ENCODE measurements at regions not wholly inside any gene's neighbourhood (a gene's known extent, or its start where the extent isn't known, plus 50 kb on each side); places are given as distances from the start of the nearest gene placed in this dataset.

- POLR2A ChIA-PET = no interaction called here
Observed at GRCh38 chr9:117775591-117775990, 71.4 kb downstream of the TLR4 start.

GRCh38 chr9:117777823-117778222, 73.6 kb downstream of the TLR4 start:
- CTCF ChIA-PET = no interaction called here
- POLR2A ChIA-PET = no interaction called here

More at GRCh38 chr9:117775591-117775990, 71.4 kb downstream of the TLR4 start:
- CTCF ChIA-PET = no interaction called here

GRCh38 chr9:117779760-117780159, 75.6 kb downstream of the TLR4 start:
- CTCF ChIA-PET = no interaction called here
- POLR2A ChIA-PET = no interaction called here

GRCh38 chr9:117782931-117783788, 79.0 kb downstream of the TLR4 start:
- ChIA-PET POLR2A (no interaction called here), CTCF (no interaction called here)

- ChIA-PET POLR2A (interaction anchor here (0.9 kb wide), 1 partner anchor 42 kb away, joined by 3 read pairs; no protein-coding TSS in a partner anchor), CTCF (no interaction called here)
Observed at GRCh38 chr9:117783828-117784227, 79.6 kb downstream of the TLR4 start.

- ChIA-PET CTCF (no interaction called here), POLR2A (interaction anchor here (0.9 kb wide), 1 partner anchor 41 kb away, joined by 3 read pairs; no protein-coding TSS in a partner anchor)
Observed at GRCh38 chr9:117784996-117785395, 80.8 kb downstream of the TLR4 start.

GRCh38 chr9:117787746-117788145, 83.5 kb downstream of the TLR4 start:
- POLR2A ChIA-PET = no interaction called here
- CTCF ChIA-PET = no interaction called here

GRCh38 chr9:117795271-117795670, 91.1 kb downstream of the TLR4 start:
- CTCF ChIA-PET = no interaction called here
- POLR2A ChIA-PET = no interaction called here

- CTCF ChIA-PET = no interaction called here
- POLR2A ChIA-PET = no interaction called here
Observed at GRCh38 chr9:117796681-117797080, 92.5 kb downstream of the TLR4 start.

GRCh38 chr9:117800389-117800788, 96.2 kb downstream of the TLR4 start:
- POLR2A ChIA-PET = no interaction called here

GRCh38 chr9:117809751-117810150, 105.5 kb downstream of the TLR4 start:
- ChIA-PET CTCF (no interaction called here), POLR2A (no interaction called here)

More at GRCh38 chr9:117800389-117800788, 96.2 kb downstream of the TLR4 start:
- CTCF ChIA-PET = no interaction called here

- CTCF ChIA-PET = no interaction called here
- POLR2A ChIA-PET = no interaction called here
Observed at GRCh38 chr9:117815315-117815714, 111.1 kb downstream of the TLR4 start.

- POLR2A ChIA-PET = no interaction called here
- CTCF ChIA-PET = no interaction called here
Observed at GRCh38 chr9:117815948-117816347, 111.7 kb downstream of the TLR4 start.

GRCh38 chr9:117821954-117822353, 117.8 kb downstream of the TLR4 start:
- POLR2A ChIA-PET = no interaction called here

GRCh38 chr9:117823576-117823975, 119.4 kb downstream of the TLR4 start:
- POLR2A ChIA-PET = no interaction called here
- CTCF ChIA-PET = no interaction called here

More at GRCh38 chr9:117821954-117822353, 117.8 kb downstream of the TLR4 start:
- CTCF ChIA-PET = no interaction called here

- POLR2A ChIA-PET = interaction anchor here (0.6 kb wide), 1 partner anchor 41 kb away, joined by 3 read pairs; no protein-coding TSS in a partner anchor
- CTCF ChIA-PET = interaction anchor here (0.7 kb wide), 1 partner anchor 1001 kb away, joined by 3 read pairs; no protein-coding TSS in a partner anchor
Observed at GRCh38 chr9:117825609-117826347, 121.6 kb downstream of the TLR4 start.

- ChIA-PET CTCF (no interaction called here), POLR2A (no interaction called here)
Observed at GRCh38 chr9:117826837-117827236, 122.6 kb downstream of the TLR4 start.

- CTCF ChIA-PET = no interaction called here
- POLR2A ChIA-PET = no interaction called here
Observed at GRCh38 chr9:117827456-117827855, 123.3 kb downstream of the TLR4 start.

GRCh38 chr9:117828466-117828865, 124.3 kb downstream of the TLR4 start:
- ChIA-PET POLR2A (no interaction called here), CTCF (no interaction called here)

GRCh38 chr9:117835798-117836197, 131.6 kb downstream of the TLR4 start:
- POLR2A ChIA-PET = no interaction called here
- CTCF ChIA-PET = no interaction called here

GRCh38 chr9:117839862-117840261, 135.7 kb downstream of the TLR4 start:
- CTCF ChIA-PET = no interaction called here
- POLR2A ChIA-PET = no interaction called here
